Gastrocnemius medialis (tissue), 4 donors: ENCODE measurements at regions not wholly inside any gene's neighbourhood (a gene's known extent, or its start where the extent isn't known, plus 50 kb on each side); places are given as distances from the start of the nearest gene placed in this dataset.

Experiments used
- CTCF ChIP-seq, 5 experiments: fragments of 450-650 bp in 3 of 5; fragments of 200-600 bp in 2 of 5; sonication (generic) in 2 of 5; IDR thresholded peaks in 4 of 5; conservative IDR thresholded peaks in 1 of 5; 1 replicate in 4 of 5; 2 replicates in 1 of 5; pipeline ENCODE4 v1.5.1; 2016 to 2019; ENCODE audit warnings: antibody characterized with exemption in 5 of 5, mild to moderate bottlenecking in 3 of 5, moderate library complexity in 3 of 5
- POLR2A ChIP-seq, 2 donors: fragments of 450-650 bp; IDR thresholded peaks; one replicate each; pipeline ENCODE4 v1.6.1; 2017; ENCODE audit warnings: antibody characterized with exemption in 2 of 2, mild to moderate bottlenecking in 2 of 2, moderate library complexity in 2 of 2

- TF ChIP-seq POLR2A (IDR thresholded peaks at IDR 0.05), result no peak
- TF ChIP-seq CTCF (IDR thresholded peaks at IDR 0.05 in 4 of 5, conservative IDR thresholded peaks at IDR 0.05 in 1 of 5), result no peak
These were observed 175.9 kb downstream of the IFI44 start for GRCh38 chr1:78825561-78825960.
